NCI-H524 treated with DMSO at 0.1 percent for 48 hours (cell line): ENCODE measurements at regions not wholly inside any gene's neighbourhood (a gene's known extent, or its start where the extent isn't known, plus 50 kb on each side); places are given as distances from the start of the nearest gene placed in this dataset.
"Not testable (repeated sequence)": the region's sequence is repeated elsewhere in the genome, so short reads cannot be mapped to it uniquely, and the experiment has no call there.

Source experiments
- DNase-seq: peaks from one replicate; lab custom pipeline; 2025; lab: John Stamatoyannopoulos, UW

- no peak for DNase-seq
Observed at GRCh38 chr17:70375406-70375805, 206.1 kb downstream of the KCNJ2 start.

- no peak for DNase-seq
Observed at GRCh38 chr17:70375813-70376770, 206.8 kb downstream of the KCNJ2 start.

GRCh38 chr17:70377654-70378053 is 208.3 kb downstream of the KCNJ2 start:
- no peak for DNase-seq

GRCh38 chr17:70378076-70378475 is 208.7 kb downstream of the KCNJ2 start:
- DNase-seq = no peak

- no peak for DNase-seq
Observed at GRCh38 chr17:70379945-70380344, 210.6 kb downstream of the KCNJ2 start.

GRCh38 chr17:70381916-70382315 is 212.6 kb downstream of the KCNJ2 start:
- DNase-seq = not testable (repeated sequence)

- DNase-seq = no peak
Observed at GRCh38 chr17:70388326-70388725, 219.0 kb downstream of the KCNJ2 start.

GRCh38 chr17:70389232-70389757 is 220.0 kb downstream of the KCNJ2 start:
- not testable (repeated sequence) for DNase-seq

- no peak for DNase-seq
Observed at GRCh38 chr17:70390049-70390448, 220.7 kb downstream of the KCNJ2 start.

GRCh38 chr17:70394473-70395232 is 225.3 kb downstream of the KCNJ2 start:
- DNase-seq = peak; percentile 92

- DNase-seq = no peak
Observed at GRCh38 chr17:70405492-70406220, 236.3 kb downstream of the KCNJ2 start.

GRCh38 chr17:70407506-70407905 is 238.2 kb downstream of the KCNJ2 start:
- no peak for DNase-seq

GRCh38 chr17:70408768-70409167 is 239.4 kb downstream of the KCNJ2 start:
- DNase-seq = no peak

GRCh38 chr17:70414300-70414699 is 245.0 kb downstream of the KCNJ2 start:
- no peak for DNase-seq

- DNase-seq = no peak
Observed at GRCh38 chr17:70420861-70421445, 251.6 kb downstream of the KCNJ2 start.

GRCh38 chr17:70422862-70423261 is 253.5 kb downstream of the KCNJ2 start:
- DNase-seq = no peak

GRCh38 chr17:70423562-70423961 is 254.2 kb downstream of the KCNJ2 start:
- no peak for DNase-seq

GRCh38 chr17:70426752-70427151 is 257.4 kb downstream of the KCNJ2 start:
- DNase-seq = no peak

- DNase-seq = no peak
Observed at GRCh38 chr17:70434536-70435490, 265.5 kb downstream of the KCNJ2 start.

GRCh38 chr17:70437656-70438055 is 268.3 kb downstream of the KCNJ2 start:
- no peak for DNase-seq
